H9 (cell line): ENCODE measurements at regions not wholly inside any gene's neighbourhood (a gene's known extent, or its start where the extent isn't known, plus 50 kb on each side); places are given as distances from the start of the nearest gene placed in this dataset.

ENCODE experiments used
- DNase-seq: peaks from one replicate; pipeline ENCODE4 v3.0.0-alpha.2; 2017
- H2AFZ ChIP-seq: one replicate; pipeline ENCODE4 v1.6.1; 2013; ENCODE audit warnings: mild to moderate bottlenecking, low read length, control low read depth, moderate library complexity
- H2AK5ac ChIP-seq: 2 replicates; pipeline ENCODE4 v1.6.1; 2013; ENCODE audit warnings: low read length, control low read depth, mixed read lengths; ENCODE audit not compliant: insufficient read length
- H2BK120ac ChIP-seq: one replicate; pipeline ENCODE4 v1.6.1; 2013; ENCODE audit warnings: low read depth, mild to moderate bottlenecking, low read length, control low read depth, inconsistent platforms; ENCODE audit not compliant: poor library complexity, severe bottlenecking
- H2BK12ac ChIP-seq: 2 replicates; pipeline ENCODE4 v1.6.1; 2013; ENCODE audit warnings: low read length, control low read depth, mixed read lengths, low read depth; ENCODE audit not compliant: insufficient read length
- H2BK15ac ChIP-seq: 2 replicates; pipeline ENCODE4 v1.6.1; 2013; ENCODE audit warnings: low read depth, low read length, control low read depth
- H2BK20ac ChIP-seq: one replicate; pipeline ENCODE4 v1.6.1; 2013; ENCODE audit warnings: low read depth, mild to moderate bottlenecking, low read length, control low read depth, inconsistent platforms; ENCODE audit not compliant: poor library complexity, severe bottlenecking
- H2BK5ac ChIP-seq: 2 replicates; pipeline ENCODE4 v1.6.1; 2013; ENCODE audit warnings: low read length, control low read depth, mixed read lengths; ENCODE audit not compliant: insufficient read length
- H3K14ac ChIP-seq: 2 replicates; pipeline ENCODE4 v1.6.1; 2013; ENCODE audit warnings: low read length, control low read depth; ENCODE audit not compliant: insufficient read depth
- H3K18ac ChIP-seq: 2 replicates; pipeline ENCODE4 v1.6.1; 2013; ENCODE audit warnings: low read depth, mild to moderate bottlenecking, mixed read lengths, low read length, control low read depth; ENCODE audit not compliant: insufficient read length
- H3K23ac ChIP-seq: 2 replicates; pipeline ENCODE4 v1.6.1; 2013; ENCODE audit warnings: low read length, control low read depth, mixed read lengths, low read depth; ENCODE audit not compliant: insufficient read length
- H3K23me2 ChIP-seq: 2 replicates; pipeline ENCODE4 v1.6.1; 2013; ENCODE audit warnings: low read depth, mild to moderate bottlenecking, mixed read lengths, low read length, control low read depth; ENCODE audit not compliant: insufficient read length, poor library complexity, severe bottlenecking
- H3K27ac ChIP-seq: 2 replicates; pipeline ENCODE4 v1.5.1; 2013; ENCODE audit warnings: low read length, control low read depth, mixed read lengths, low read depth; ENCODE audit not compliant: insufficient read length
- H3K27me3 ChIP-seq: 2 replicates; pipeline ENCODE4 v1.6.1; 2013; ENCODE audit warnings: low read length, control low read depth, inconsistent platforms; ENCODE audit not compliant: insufficient read depth
- H3K4ac ChIP-seq: 2 replicates; pipeline ENCODE4 v1.6.1; 2013; ENCODE audit warnings: low read depth, mild to moderate bottlenecking, control low read depth, inconsistent platforms, low read length, moderate library complexity
- H3K4me1 ChIP-seq: 2 replicates; pipeline ENCODE4 v1.6.1; 2013; ENCODE audit warnings: low read length, control low read depth, inconsistent platforms; ENCODE audit not compliant: insufficient read depth
- H3K4me2 ChIP-seq: 2 replicates; pipeline ENCODE4 v1.6.1; 2013; ENCODE audit warnings: low read length, control low read depth, mixed read lengths; ENCODE audit not compliant: insufficient read length, insufficient read depth
- H3K56ac ChIP-seq: 2 replicates; pipeline ENCODE4 v1.6.1; 2013; ENCODE audit warnings: low read depth, mild to moderate bottlenecking, mixed read lengths, low read length, control low read depth; ENCODE audit not compliant: insufficient read length
- H3K79me1 ChIP-seq: 2 replicates; pipeline ENCODE4 v1.6.1; 2013; ENCODE audit warnings: low read depth, mild to moderate bottlenecking, moderate library complexity, low read length, control low read depth, inconsistent platforms; ENCODE audit not compliant: insufficient read depth, poor library complexity, severe bottlenecking
- H3K79me2 ChIP-seq: 2 replicates; pipeline ENCODE4 v1.6.1; 2013; ENCODE audit warnings: low read length, control low read depth, inconsistent platforms; ENCODE audit not compliant: insufficient read depth
- H3K9ac ChIP-seq: 2 replicates; pipeline ENCODE4 v1.6.1; 2013; ENCODE audit warnings: low read length, control low read depth, mixed read lengths; ENCODE audit not compliant: insufficient read length; ENCODE audit errors: extremely low read depth
- H3K9me3 ChIP-seq: one replicate; pipeline ENCODE4 v1.6.1; 2013; ENCODE audit warnings: low read depth, low read length, inconsistent platforms; ENCODE audit not compliant: control insufficient read depth
- H3T11ph ChIP-seq: one replicate; pipeline ENCODE4 v1.6.1; 2013; ENCODE audit warnings: mild to moderate bottlenecking, low read length, control low read depth, inconsistent platforms
- H4K20me1 ChIP-seq: one replicate; pipeline ENCODE4 v1.6.1; 2013; ENCODE audit not compliant: control insufficient read depth, insufficient read length, insufficient read depth
- H4K5ac ChIP-seq: 2 replicates; pipeline ENCODE4 v1.6.1; 2013; ENCODE audit warnings: low read depth, mild to moderate bottlenecking, mixed read lengths, low read length, control low read depth; ENCODE audit not compliant: insufficient read length
- H4K8ac ChIP-seq: replicated peaks from 2 replicates; pipeline ENCODE4 v1.6.1; 2013; ENCODE audit warnings: low read length, control low read depth, mixed read lengths, low read depth; ENCODE audit not compliant: insufficient read length
- H4K91ac ChIP-seq: 2 replicates; pipeline ENCODE4 v1.6.1; 2013; ENCODE audit warnings: low read depth, mild to moderate bottlenecking, moderate library complexity, mixed read lengths, low read length, control low read depth; ENCODE audit not compliant: insufficient read length
- H3K27ac Mint-ChIP-seq, 3 experiments: 2 replicates in 2 of 3; 3 replicates in 1 of 3; pipeline ENCODE4 v1.8.0; 2020 to 2021; ENCODE audit warnings: mixed read lengths in 3 of 3, mild to moderate bottlenecking in 1 of 3, moderate library complexity in 1 of 3
- H3K27me3 Mint-ChIP-seq: 2 replicates; pipeline ENCODE4 v1.8.0; 2021; ENCODE audit warnings: low read depth, mild to moderate bottlenecking, moderate library complexity, mixed read lengths
- H3K36me3 Mint-ChIP-seq, 3 experiments: 2 replicates in 2 of 3; 3 replicates in 1 of 3; pipeline ENCODE4 v1.8.0; 2020 to 2021; ENCODE audit warnings: low read depth in 3 of 3, mixed read lengths in 3 of 3; ENCODE audit not compliant: insufficient read depth in 1 of 3
- H3K4me1 Mint-ChIP-seq, 2 experiments: 2 replicates each; pipeline ENCODE4 v1.8.0; 2020; ENCODE audit warnings: mixed read lengths in 2 of 2
- H3K4me3 Mint-ChIP-seq, 2 experiments: 2 replicates in 1 of 2; 3 replicates in 1 of 2; pipeline ENCODE4 v1.8.0; 2020 to 2021; ENCODE audit warnings: mild to moderate bottlenecking in 2 of 2, mixed read lengths in 2 of 2, moderate library complexity in 1 of 2
- H3K9me3 Mint-ChIP-seq, 2 experiments: 2 replicates in 1 of 2; 3 replicates in 1 of 2; pipeline ENCODE4 v1.8.0; 2020; ENCODE audit warnings: mild to moderate bottlenecking in 2 of 2, mixed read lengths in 2 of 2, moderate library complexity in 1 of 2
- CTCF ChIP-seq: fragments of 200-600 bp; sonication (generic); conservative IDR thresholded peaks from 3 replicates; pipeline ENCODE4 v1.8.0; 2021; ENCODE audit warnings: antibody characterized with exemption, mild to moderate bottlenecking
- WGBS: extraction: QIAGEN DNeasy Blood & Tissue Kit; methylation state at CpG from one replicate; pipeline ENCODE4 v1.1.7; 2013; ENCODE audit warnings: missing lambda C conversion rate, low lambda C conversion rate, mixed read lengths; ENCODE audit not compliant: insufficient read length; ENCODE audit errors: extremely low coverage; 5-methylcytosine and 5-hydroxymethylcytosine counted together

GRCh38 chr10:64497306-64497705 lies 976.1 kb downstream of the REEP3 start:
- H3K27ac ChIP-seq = no peak overlapping the region
- no peaks in the 10 kb centered on the region for H3K4me1 ChIP-seq
- no peaks in the 10 kb centered on the region for H3K9me3 ChIP-seq
- DNase-seq = no peak
- H3K27me3 ChIP-seq = no peaks in the 10 kb centered on the region
- H3K27me3 Mint-ChIP-seq = no peaks in the 10 kb centered on the region
- H4K20me1 ChIP-seq = no peaks in the 10 kb centered on the region
- no peak overlapping the region for H3K56ac ChIP-seq
- peaks cover 3 to 4% of the 10 kb centered on the region in 2 experiments; a peak in 1 of 4 replicates for H3K4me1 Mint-ChIP-seq
- no peak overlapping the region for H3K4me3 Mint-ChIP-seq
- H3T11ph ChIP-seq = no peak overlapping the region
- no CpG with 5 or more reads among the region's 8 CpGs for WGBS
- H2BK20ac ChIP-seq = no peak overlapping the region
- no peak overlapping the region for H2BK120ac ChIP-seq
- H3K79me1 ChIP-seq = no peaks in the 10 kb centered on the region
- H3K4me2 ChIP-seq = no peak overlapping the region
- H2BK12ac ChIP-seq = no peak overlapping the region
- H3K4ac ChIP-seq = no peak overlapping the region
- no peak overlapping the region for H2BK5ac ChIP-seq
- no peak overlapping the region for H4K8ac ChIP-seq
- no peaks in the 10 kb centered on the region for H3K23me2 ChIP-seq
- H3K27ac Mint-ChIP-seq = no peak overlapping the region
- no peak overlapping the region for H4K91ac ChIP-seq
- H2BK15ac ChIP-seq = no peak overlapping the region
- no peak overlapping the region for H2AFZ ChIP-seq
- H2AK5ac ChIP-seq = no peak overlapping the region
- H4K5ac ChIP-seq = no peak overlapping the region
- no peak overlapping the region for H3K14ac ChIP-seq
- H3K9ac ChIP-seq = no peak overlapping the region
- no peak overlapping the region for H3K23ac ChIP-seq
- no peaks in the 10 kb centered on the region for H3K79me2 ChIP-seq
- H3K18ac ChIP-seq = no peak overlapping the region
- TF ChIP-seq CTCF = no peak
- no peaks in the 10 kb centered on the region for H3K36me3 Mint-ChIP-seq
- peaks cover 0 to 2% of the 10 kb centered on the region in 2 experiments; a peak in 4 of 5 replicates for H3K9me3 Mint-ChIP-seq
